Breast epithelium (tissue), 4 donors: ENCODE measurements at regions not wholly inside any gene's neighbourhood (a gene's known extent, or its start where the extent isn't known, plus 50 kb on each side); places are given as distances from the start of the nearest gene placed in this dataset.

Experiments
- DNase-seq, 2 donors: peaks; one replicate each; pipeline ENCODE4 v3.0.0-alpha.2; 2019; ENCODE audit warnings: low spot score in 2 of 2
- H3K27ac ChIP-seq, 2 donors: fragments of 200-600 bp; sonication (generic) in 1 of 2; one replicate each; pipeline ENCODE4 v1.5.1; 2016 to 2019; ENCODE audit warnings: mild to moderate bottlenecking in 1 of 2
- H3K27me3 ChIP-seq, 2 donors: fragments of 200-600 bp; sonication (generic) in 1 of 2; one replicate each; pipeline versions ENCODE4 v1.5.1 to v1.6.0; 2017 to 2019; ENCODE audit warnings: control low read depth in 1 of 2, mild to moderate bottlenecking in 1 of 2
- H3K36me3 ChIP-seq: fragments of 200-600 bp; one replicate; pipeline ENCODE4 v1.5.1; 2019
- H3K4me1 ChIP-seq, 2 donors: fragments of 200-600 bp; sonication (generic); one replicate each; pipeline ENCODE4 v1.5.1; 2016 to 2019; ENCODE audit warnings: control low read depth in 1 of 2
- H3K4me3 ChIP-seq, 3 donors: fragments of 200-600 bp; sonication (generic); 1 replicate in 2 of 3; 2 replicates in 1 of 3; pipeline ENCODE4 v1.5.1; 2016 to 2019; ENCODE audit warnings: mild to moderate bottlenecking in 3 of 3, moderate library complexity in 2 of 3
- H3K9me3 ChIP-seq, 2 donors: fragments of 200-600 bp; sonication (generic) in 1 of 2; one replicate each; pipeline ENCODE4 v1.5.1; 2016 to 2019; ENCODE audit warnings: control low read depth in 1 of 2
- CTCF ChIP-seq, 3 donors: fragments of 450-650 bp; IDR thresholded peaks; one replicate each; pipeline ENCODE4 v1.5.1; 2016 to 2017; ENCODE audit warnings: antibody characterized with exemption in 3 of 3, mild to moderate bottlenecking in 3 of 3, moderate library complexity in 3 of 3
- POLR2A ChIP-seq: fragments of 450-650 bp; IDR thresholded peaks from one replicate; pipeline ENCODE4 v1.6.1; 2016; ENCODE audit warnings: antibody characterized with exemption, mild to moderate bottlenecking, moderate library complexity
- POLR2AphosphoS5 ChIP-seq, 3 donors: sonication (generic); formaldehyde crosslinking; IDR thresholded peaks; one replicate each; pipeline ENCODE4 v1.6.1; 2017; ENCODE audit warnings: antibody characterized with exemption in 3 of 3
- intact Hi-C: fragments of 100-400 bp; cut with DNase I; formaldehyde crosslinking; loops from one replicate; pipeline ENCODE4 v1.15.1; 2023; ENCODE audit warnings: low total_unique reads

DNA sequence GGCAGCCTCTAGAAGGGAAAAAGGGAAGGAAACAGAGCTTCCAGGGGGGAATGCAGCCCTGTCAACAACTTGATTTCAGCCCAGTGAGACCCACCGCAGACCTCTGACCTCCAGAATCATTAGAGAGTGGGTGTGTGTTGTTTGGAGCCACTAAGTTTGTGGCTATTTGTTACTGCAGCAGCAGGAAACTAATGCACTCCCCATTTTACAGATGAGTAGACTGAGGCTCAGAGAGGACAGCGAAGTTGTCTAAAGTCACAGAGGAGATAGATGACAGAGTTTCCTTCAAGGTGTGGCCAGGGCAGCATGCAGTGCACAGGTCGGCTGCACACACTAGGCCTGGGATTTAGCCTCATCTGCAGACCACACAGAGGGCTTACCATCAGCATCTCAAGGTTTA, 81.8 kb upstream of the ALDH1L1 start:
- Histone ChIP-seq H3K4me1 (peaks cover 0 to 5% of the 10 kb centered on the region in 2 donors), H3K27me3 (no peaks in the 10 kb centered on the region), H3K4me3 (no peak overlapping the region), H3K27ac (no peak overlapping the region), H3K36me3 (no peaks in the 10 kb centered on the region), H3K9me3 (no peaks in the 10 kb centered on the region)
- TF ChIP-seq POLR2AphosphoS5 (IDR thresholded peaks at IDR 0.05): no peak
- TF ChIP-seq POLR2A: no peak
- TF ChIP-seq CTCF (IDR thresholded peaks at IDR 0.05): no peak
- intact Hi-C loops: no loop called here
- DNase-seq: no peak

DNA sequence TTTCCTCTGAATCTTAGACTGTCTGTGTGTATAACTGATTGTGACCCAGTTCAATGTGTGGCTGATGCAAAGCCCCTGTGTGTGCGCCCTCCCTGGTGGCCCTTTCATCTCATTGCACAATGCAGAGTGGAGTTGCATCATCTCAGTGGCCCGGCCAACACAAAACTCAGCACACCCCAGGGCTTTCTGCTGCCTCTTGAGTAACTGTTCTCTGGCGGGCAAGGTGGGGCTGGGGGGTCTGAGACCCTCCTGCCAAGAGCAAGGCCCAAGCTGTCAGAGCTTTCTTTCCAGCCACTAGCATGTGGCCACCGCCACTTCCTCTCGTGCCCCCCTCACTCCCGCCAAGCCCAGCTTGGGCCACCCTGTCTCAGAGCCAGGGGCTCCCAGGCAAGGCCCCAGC, 80.7 kb upstream of the ALDH1L1 start:
- intact Hi-C loops: no loop called here
- no peaks in the 10 kb centered on the region for H3K9me3 ChIP-seq
- TF ChIP-seq POLR2A: no peak
- TF ChIP-seq POLR2AphosphoS5 (IDR thresholded peaks at IDR 0.05): peak; percentile 54 to 97 (median 92)
- H3K36me3 ChIP-seq: no peaks in the 10 kb centered on the region
- peak in 1 of 2 donors; percentile 69 for DNase-seq
- H3K27ac ChIP-seq: peak overlapping the region in 1 of 2 donors; percentile 30
- H3K4me3 ChIP-seq: no peak overlapping the region
- no peaks in the 10 kb centered on the region for H3K4me1 ChIP-seq
- no peaks in the 10 kb centered on the region for H3K27me3 ChIP-seq

DNA sequence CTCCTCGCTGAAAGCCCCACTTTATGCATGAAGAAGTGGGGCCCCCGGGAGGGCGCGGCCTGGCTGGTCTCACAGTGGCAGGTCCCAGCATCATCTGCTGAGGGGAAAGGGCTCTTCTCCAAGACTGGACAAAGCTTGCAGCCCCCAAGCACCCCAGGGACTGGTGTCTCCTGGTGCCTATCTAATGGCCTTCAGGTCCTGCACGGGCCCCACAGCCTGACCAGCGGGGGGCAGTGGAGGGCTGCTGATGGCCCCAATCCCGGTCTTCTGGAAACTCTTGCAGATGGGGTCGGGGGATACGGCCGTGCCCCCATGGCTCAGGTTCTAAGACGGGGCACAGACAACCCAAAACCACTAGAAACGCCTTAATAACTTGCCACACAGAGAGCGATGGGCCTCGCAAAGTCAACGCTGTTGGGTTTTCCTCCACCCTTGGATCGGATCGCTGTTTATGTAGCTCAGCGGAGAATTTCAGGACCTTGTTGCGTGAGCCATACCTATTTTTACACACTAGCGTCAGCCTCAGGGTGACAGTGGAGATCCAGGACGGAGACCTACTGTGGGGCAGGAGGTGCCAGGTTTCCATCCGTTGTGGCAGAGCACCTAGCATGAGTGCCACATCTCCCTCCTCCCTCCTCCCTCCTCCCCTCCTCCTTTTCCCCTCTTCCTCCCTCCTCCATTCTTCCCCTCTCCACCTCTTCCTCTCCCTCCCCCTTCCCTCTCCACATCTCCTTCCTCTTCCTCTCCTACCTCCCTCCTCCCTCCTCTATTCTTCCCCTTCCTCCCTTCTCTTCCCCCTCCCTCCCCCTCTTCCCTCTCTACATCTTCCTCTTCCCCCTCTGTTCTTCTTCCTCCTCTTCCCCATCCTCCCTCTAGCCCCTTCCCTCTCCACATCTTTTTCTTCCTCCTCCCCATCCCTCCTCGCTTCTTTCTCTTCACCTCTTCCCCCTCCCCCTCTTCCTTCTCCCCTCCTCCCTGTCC, 79.3 kb upstream of the ALDH1L1 start:
- no peak for TF ChIP-seq POLR2A
- TF ChIP-seq CTCF (IDR thresholded peaks at IDR 0.05): peak in 2 of 3 donors; percentile 46 to 56
- no peak for TF ChIP-seq POLR2AphosphoS5 (IDR thresholded peaks at IDR 0.05)
- H3K9me3 ChIP-seq: no peaks in the 10 kb centered on the region
- no peaks in the 10 kb centered on the region for H3K27me3 ChIP-seq
- H3K36me3 ChIP-seq: no peaks in the 10 kb centered on the region
- no peak overlapping the region for H3K27ac ChIP-seq
- H3K4me1 ChIP-seq: no peaks in the 10 kb centered on the region
- H3K4me3 ChIP-seq: no peak overlapping the region
- no peak for DNase-seq
- intact Hi-C loops: loop anchor here (5.0 kb wide), 1 partner anchor 128 kb away; no protein-coding TSS in a partner anchor

GRCh38 chr3:126258670-126259069, 78.3 kb upstream of the ALDH1L1 start:
- Histone ChIP-seq H3K9me3 (no peaks in the 10 kb centered on the region), H3K4me3 (no peak overlapping the region), H3K4me1 (no peaks in the 10 kb centered on the region), H3K36me3 (no peaks in the 10 kb centered on the region), H3K27ac (no peak overlapping the region), H3K27me3 (no peaks in the 10 kb centered on the region)
- intact Hi-C loops: loop anchor here (5.0 kb wide), 1 partner anchor 129 kb away; no protein-coding TSS in a partner anchor
- DNase-seq: no peak
- TF ChIP-seq POLR2A: no peak

DNA sequence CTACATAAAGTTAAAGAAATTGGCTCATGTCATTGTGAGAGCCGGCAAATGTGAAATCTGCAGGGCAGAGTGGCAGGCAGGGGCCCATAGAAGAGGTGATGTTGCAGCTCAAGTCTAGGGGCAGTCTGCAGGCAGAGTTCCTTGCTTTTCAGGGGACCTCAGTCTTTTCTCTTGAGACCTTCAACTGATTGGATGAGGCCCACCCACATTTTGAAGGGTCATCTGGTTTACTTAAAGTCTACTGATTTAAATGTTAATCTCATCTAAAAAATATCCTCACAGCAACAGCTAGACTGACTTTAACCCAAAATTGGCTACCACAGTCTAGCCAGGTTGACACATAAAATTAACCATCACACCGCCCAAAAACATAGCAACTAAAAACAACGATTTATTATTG, 77.6 kb upstream of the ALDH1L1 start:
- Histone ChIP-seq H3K4me3 (no peak overlapping the region), H3K36me3 (no peaks in the 10 kb centered on the region), H3K9me3 (no peaks in the 10 kb centered on the region), H3K27ac (no peak overlapping the region), H3K27me3 (no peaks in the 10 kb centered on the region), H3K4me1 (no peaks in the 10 kb centered on the region)
- DNase-seq: no peak
- no peak for TF ChIP-seq CTCF (IDR thresholded peaks at IDR 0.05)
- no peak for TF ChIP-seq POLR2AphosphoS5 (IDR thresholded peaks at IDR 0.05)
- no peak for TF ChIP-seq POLR2A
- intact Hi-C loops: loop anchor here (5.0 kb wide), 1 partner anchor 129 kb away; no protein-coding TSS in a partner anchor

DNA sequence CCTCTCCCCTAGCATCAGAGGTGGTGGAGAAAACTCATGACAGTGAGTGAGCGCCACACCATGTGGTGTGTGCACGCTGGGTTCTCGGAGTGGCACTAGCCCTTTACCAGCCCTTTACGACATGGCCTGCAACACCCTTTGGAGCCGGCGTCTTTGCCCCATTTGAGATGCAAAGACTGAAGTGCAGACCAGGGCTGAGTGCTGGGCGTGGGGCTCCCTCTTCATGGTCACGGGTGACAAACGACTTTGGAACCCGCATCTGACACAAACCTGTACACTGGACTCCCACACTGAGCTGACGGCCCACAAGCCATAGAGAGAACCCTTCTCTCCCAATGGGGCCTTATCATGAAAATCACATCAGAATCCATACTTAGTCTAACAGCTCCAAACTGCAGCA, 76.8 kb upstream of the ALDH1L1 start:
- no peaks in the 10 kb centered on the region for H3K36me3 ChIP-seq
- no peaks in the 10 kb centered on the region for H3K4me1 ChIP-seq
- H3K9me3 ChIP-seq: no peaks in the 10 kb centered on the region
- H3K4me3 ChIP-seq: no peak overlapping the region
- no peak overlapping the region for H3K27ac ChIP-seq
- DNase-seq: no peak
- no peak for TF ChIP-seq POLR2AphosphoS5 (IDR thresholded peaks at IDR 0.05)
- no peak for TF ChIP-seq CTCF (IDR thresholded peaks at IDR 0.05)
- no peak for TF ChIP-seq POLR2A
- H3K27me3 ChIP-seq: no peaks in the 10 kb centered on the region
- intact Hi-C loops: loop anchor here (5.0 kb wide), 1 partner anchor 130 kb away; no protein-coding TSS in a partner anchor
